ENCODE measurements at regions not wholly inside any gene's neighbourhood (a gene's known extent, or its start where the extent isn't known, plus 50 kb on each side); places are given as distances from the start of the nearest gene placed in this dataset.

GRCh38 chr7:124413029-124413428 is 352.6 kb downstream of the GPR37 start:
- DNase-seq, result no peak

- no peak for DNase-seq
Observed at GRCh38 chr7:124412531-124412930, 353.1 kb downstream of the GPR37 start.

GRCh38 chr7:124411796-124412195 is 353.8 kb downstream of the GPR37 start:
- no peak for DNase-seq

GRCh38 chr7:124403587-124403986 is 362.0 kb downstream of the GPR37 start:
- no peak for DNase-seq

GRCh38 chr7:124403112-124403511 is 362.5 kb downstream of the GPR37 start:
- no peak for DNase-seq

GRCh38 chr7:124399941-124400340 is 365.7 kb downstream of the GPR37 start:
- DNase-seq, result peak in 1 of 2 experiments; percentile 8

GRCh38 chr7:124398937-124399552 is 366.2 kb upstream of the TMEM229A start:
- no peak for DNase-seq

GRCh38 chr7:124397134-124397533 is 364.3 kb upstream of the TMEM229A start:
- no peak for DNase-seq

- DNase-seq, result no peak
Observed at GRCh38 chr7:124390301-124390700, 357.4 kb upstream of the TMEM229A start.

- DNase-seq, result no peak
Observed at GRCh38 chr7:124388751-124389150, 355.9 kb upstream of the TMEM229A start.

GRCh38 chr7:124387056-124387455 is 354.2 kb upstream of the TMEM229A start:
- DNase-seq, result peak in 1 of 2 experiments; percentile 19

GRCh38 chr7:124379296-124379695 is 346.4 kb upstream of the TMEM229A start:
- DNase-seq, result no peak

GRCh38 chr7:124376111-124376510 is 343.2 kb upstream of the TMEM229A start:
- DNase-seq, result no peak

- DNase-seq, result no peak
Observed at GRCh38 chr7:124375391-124375790, 342.5 kb upstream of the TMEM229A start.

- no peak for DNase-seq
Observed at GRCh38 chr7:124369310-124369709, 336.4 kb upstream of the TMEM229A start.

- no peak for DNase-seq
Observed at GRCh38 chr7:124366118-124366517, 333.3 kb upstream of the TMEM229A start.

- DNase-seq, result no peak
Observed at GRCh38 chr7:124364283-124364682, 331.4 kb upstream of the TMEM229A start.

- no peak for DNase-seq
Observed at GRCh38 chr7:124354201-124354600, 321.3 kb upstream of the TMEM229A start.

GRCh38 chr7:124351950-124352349 is 319.1 kb upstream of the TMEM229A start:
- DNase-seq, result no peak

GRCh38 chr7:124349443-124349842 is 316.6 kb upstream of the TMEM229A start:
- DNase-seq, result no peak

- DNase-seq, result no peak
Observed at GRCh38 chr7:124338861-124339260, 306.0 kb upstream of the TMEM229A start.

GRCh38 chr7:124330731-124331407 is 298.0 kb upstream of the TMEM229A start:
- no peak for DNase-seq

GRCh38 chr7:124328774-124329173 is 295.9 kb upstream of the TMEM229A start:
- DNase-seq, result no peak

GRCh38 chr7:124324262-124324661 is 291.4 kb upstream of the TMEM229A start:
- no peak for DNase-seq

GRCh38 chr7:124323597-124323996 is 290.7 kb upstream of the TMEM229A start:
- DNase-seq, result no peak

Data from NCI-H2081 (cell line).